ENCODE measurements at regions not wholly inside any gene's neighbourhood (a gene's known extent, or its start where the extent isn't known, plus 50 kb on each side); places are given as distances from the start of the nearest gene placed in this dataset.

- TF ChIP-seq CTCF (conservative IDR thresholded peaks at IDR 0.05; ENCODE audit: low read depth, low read length) = no peak
- DNase-seq (ENCODE audit: low read depth) = no peak
- no peak overlapping the region for H3K4me3 ChIP-seq (ENCODE audit: low read depth, low read length)
These were observed 155.2 kb upstream of the PRSS1 start for GRCh38 chr7:142594078-142594477.

GRCh38 chr7:142593106-142593505, 156.2 kb upstream of the PRSS1 start:
- no peak for DNase-seq (ENCODE audit: low read depth)
- TF ChIP-seq CTCF (conservative IDR thresholded peaks at IDR 0.05; ENCODE audit: low read depth, low read length) = no peak
- H3K4me3 ChIP-seq (ENCODE audit: low read depth, low read length) = no peak overlapping the region

- no peak overlapping the region for H3K4me3 ChIP-seq (ENCODE audit: low read depth, low read length)
- no peak for TF ChIP-seq CTCF (conservative IDR thresholded peaks at IDR 0.05; ENCODE audit: low read depth, low read length)
- no peak for DNase-seq (ENCODE audit: low read depth)
These were observed 156.6 kb upstream of the PRSS1 start for GRCh38 chr7:142592664-142593063.

GRCh38 chr7:142592231-142592630, 157.0 kb upstream of the PRSS1 start:
- H3K4me3 ChIP-seq (ENCODE audit: low read depth, low read length) = no peak overlapping the region
- no peak for DNase-seq (ENCODE audit: low read depth)
- no peak for TF ChIP-seq CTCF (conservative IDR thresholded peaks at IDR 0.05; ENCODE audit: low read depth, low read length)

- TF ChIP-seq CTCF (conservative IDR thresholded peaks at IDR 0.05; ENCODE audit: low read depth, low read length) = no peak
- H3K4me3 ChIP-seq (ENCODE audit: low read depth, low read length) = no peak overlapping the region
- DNase-seq (ENCODE audit: low read depth) = no peak
These were observed 158.3 kb upstream of the PRSS1 start for GRCh38 chr7:142590830-142591457.

- DNase-seq (ENCODE audit: low read depth) = no peak
- no peak for TF ChIP-seq CTCF (conservative IDR thresholded peaks at IDR 0.05; ENCODE audit: low read depth, low read length)
- no peak overlapping the region for H3K4me3 ChIP-seq (ENCODE audit: low read depth, low read length)
These were observed 159.2 kb upstream of the PRSS1 start for GRCh38 chr7:142590077-142590476.

- no peak for DNase-seq (ENCODE audit: low read depth)
- peak; percentile 97 for TF ChIP-seq CTCF (conservative IDR thresholded peaks at IDR 0.05; ENCODE audit: low read depth, low read length)
These were observed 161.6 kb upstream of the PRSS1 start for GRCh38 chr7:142587578-142588191.

More at GRCh38 chr7:142587578-142588191, 161.6 kb upstream of the PRSS1 start:
- no peak overlapping the region for H3K4me3 ChIP-seq (ENCODE audit: low read depth, low read length)
